Right lobe of liver (tissue), 6 donors: ENCODE measurements at regions not wholly inside any gene's neighbourhood (a gene's known extent, or its start where the extent isn't known, plus 50 kb on each side); places are given as distances from the start of the nearest gene placed in this dataset.
"Not testable (repeated sequence)": the region's sequence is repeated elsewhere in the genome, so short reads cannot be mapped to it uniquely, and the experiment has no call there.

Experiments used
- ATAC-seq, 4 donors: fragments of 200-7000 bp; cut with Tn5 transposase; one replicate each; pipeline ENCODE4 v1.9.1; 2020; ENCODE audit warnings: mild to moderate bottlenecking in 4 of 4, moderate library complexity in 4 of 4
- DNase-seq, 3 donors: peaks; one replicate each; pipeline ENCODE4 v3.0.0-alpha.2; 2020
- H3K27ac ChIP-seq, 3 donors: fragments of 200-600 bp; one replicate each; pipeline ENCODE4 v1.8.0; 2022
- H3K27me3 ChIP-seq, 2 donors: fragments of 200-600 bp; one replicate each; pipeline ENCODE4 v1.8.0; 2022
- H3K36me3 ChIP-seq, 4 donors: fragments of 200-600 bp; sonication (generic) in 1 of 4; one replicate each; pipeline versions ENCODE4 v1.5.1 to v1.8.0; 2017 to 2022; ENCODE audit warnings: control low read depth in 1 of 4
- H3K4me1 ChIP-seq, 4 donors: fragments of 200-600 bp; sonication (generic) in 1 of 4; one replicate each; pipeline versions ENCODE4 v1.5.1 to v1.8.0; 2017 to 2022; ENCODE audit warnings: control low read depth in 1 of 4
- H3K4me3 ChIP-seq, 3 donors: fragments of 200-600 bp; one replicate each; pipeline ENCODE4 v1.8.0; 2022
- H3K9me3 ChIP-seq, 4 donors: fragments of 200-600 bp; sonication (generic) in 1 of 4; one replicate each; pipeline versions ENCODE4 v1.5.1 to v1.8.0; 2017 to 2022; ENCODE audit warnings: control low read depth in 1 of 4
- CTCF ChIP-seq, 4 donors: fragments of 200-600 bp in 3 of 4; fragments of 450-650 bp in 1 of 4; IDR thresholded peaks; one replicate each; pipeline versions ENCODE4 v1.5.1 to v1.8.0; 2016 to 2022; ENCODE audit warnings: antibody characterized with exemption in 4 of 4, mild to moderate bottlenecking in 2 of 4
- POLR2A ChIP-seq: fragments of 450-650 bp; IDR thresholded peaks from one replicate; pipeline ENCODE4 v1.6.1; 2017; ENCODE audit warnings: antibody characterized with exemption, mild to moderate bottlenecking
- WGBS: methylation state at CpG from one replicate; pipeline ENCODE4 v1.1.6; 2018; ENCODE audit warnings: low coverage, low lambda C conversion rate; ENCODE audit not compliant: insufficient coverage; ENCODE audit errors: missing lambda C conversion rate; 5-methylcytosine and 5-hydroxymethylcytosine counted together
- intact Hi-C, 2 donors: fragments of 100-400 bp; cut with DNase I; formaldehyde crosslinking; loops; one replicate each; pipeline versions ENCODE4 v1.11.2 to v1.14.1; 2022
- donor health status: DM: no; HTN: yes; CAD: no.
- donor health status: DM: no; HTN: no; CAD: no.
- donor health status: DM: no; HTN: no; CAD: no.
- donor health status: DM: no; HTN: yes; CAD: no.
- donor health status: DM: no; HTN: yes; CAD: no.

- no peak for TF ChIP-seq POLR2A
- TF ChIP-seq CTCF (IDR thresholded peaks at IDR 0.05), result no peak
- Histone ChIP-seq H3K9me3 (no peaks in the 10 kb centered on the region), H3K27ac (no peak overlapping the region), H3K4me3 (no peak overlapping the region), H3K27me3 (no peaks in the 10 kb centered on the region), H3K4me1 (no peaks in the 10 kb centered on the region), H3K36me3 (no peaks in the 10 kb centered on the region)
- DNase-seq (no peak), ATAC-seq (no peak)
- WGBS, result 33% methylated on average over 3 of the region's 3 CpGs
- intact Hi-C loops, result no loop called here
Measured at GRCh38 chr1:112836642-112837041, 119.4 kb downstream of the SLC16A1 start.

- intact Hi-C loops, result no loop called here
- 43% methylated on average over 1 of the region's 2 CpGs for WGBS
- no peaks in the 10 kb centered on the region for H3K27me3 ChIP-seq
- no peaks in the 10 kb centered on the region for H3K4me1 ChIP-seq
- TF ChIP-seq POLR2A, result no peak
- no peak for TF ChIP-seq CTCF (IDR thresholded peaks at IDR 0.05)
- H3K4me3 ChIP-seq, result no peak overlapping the region
- H3K36me3 ChIP-seq, result no peaks in the 10 kb centered on the region
- no peak for DNase-seq
- H3K9me3 ChIP-seq, result no peaks in the 10 kb centered on the region
- no peak overlapping the region for H3K27ac ChIP-seq
- ATAC-seq, result no peak
Measured at GRCh38 chr1:112833806-112834205, 118.7 kb upstream of the PPM1J start.

GRCh38 chr1:112832259-112832658 lies 117.1 kb upstream of the PPM1J start:
- H3K4me3 ChIP-seq, intact Hi-C loops, H3K27me3 ChIP-seq, DNase-seq, H3K9me3 ChIP-seq, H3K4me1 ChIP-seq, H3K27ac ChIP-seq, H3K36me3 ChIP-seq, ATAC-seq: not testable (repeated sequence)
- 47% methylated on average over 7 of the region's 8 CpGs for WGBS

- WGBS, result 93% methylated on average over 2 of the region's 3 CpGs
- ATAC-seq, H3K9me3 ChIP-seq, DNase-seq, H3K4me3 ChIP-seq, H3K27me3 ChIP-seq, H3K27ac ChIP-seq, intact Hi-C loops, H3K4me1 ChIP-seq, H3K36me3 ChIP-seq: not testable (repeated sequence)
Measured at GRCh38 chr1:112829691-112830090, 114.6 kb upstream of the PPM1J start.

GRCh38 chr1:112828716-112829115 lies 113.6 kb upstream of the PPM1J start:
- Histone ChIP-seq H3K27me3 (no peaks in the 10 kb centered on the region), H3K4me3 (no peak overlapping the region), H3K27ac (no peak overlapping the region), H3K9me3 (no peaks in the 10 kb centered on the region), H3K4me1 (no peaks in the 10 kb centered on the region), H3K36me3 (no peaks in the 10 kb centered on the region)
- intact Hi-C loops, result no loop called here
- ATAC-seq (no peak), DNase-seq (no peak)
- 70% methylated on average over 2 of the region's 2 CpGs for WGBS
- TF ChIP-seq POLR2A, result no peak
- no peak for TF ChIP-seq CTCF (IDR thresholded peaks at IDR 0.05)

GRCh38 chr1:112827391-112827790 lies 112.3 kb upstream of the PPM1J start:
- intact Hi-C loops, H3K4me1 ChIP-seq, DNase-seq, H3K9me3 ChIP-seq, ATAC-seq, H3K27ac ChIP-seq, H3K27me3 ChIP-seq, H3K36me3 ChIP-seq, H3K4me3 ChIP-seq: not testable (repeated sequence)
- 50% methylated on average over 1 of the region's 1 CpG for WGBS
